ENCODE measurements at regions not wholly inside any gene's neighbourhood (a gene's known extent, or its start where the extent isn't known, plus 50 kb on each side); places are given as distances from the start of the nearest gene placed in this dataset.

- TF ChIP-seq GATA3 (IDR thresholded peaks at IDR 0.05; ENCODE audit: low read depth, low read length) (no peak), GATA2 (IDR thresholded peaks at IDR 0.05; ENCODE audit: low read depth, low read length) (no peak)
These were observed 193.3 kb downstream of the RBFOX3 start for GRCh38 chr17:79417476-79417988.

Measured in SH-SY5Y (cell line).